Nephron progenitor cell (in vitro differentiated cells): ENCODE measurements at regions not wholly inside any gene's neighbourhood (a gene's known extent, or its start where the extent isn't known, plus 50 kb on each side); places are given as distances from the start of the nearest gene placed in this dataset.

Source experiments
- DNase-seq: peaks from one replicate; pipeline ENCODE4 v3.0.0; 2021
- H3K27ac Mint-ChIP-seq: 2 replicates; pipeline ENCODE4 v1.8.0; 2021; ENCODE audit warnings: mild to moderate bottlenecking, moderate library complexity, mixed read lengths
- H3K27me3 Mint-ChIP-seq: 2 replicates; pipeline ENCODE4 v1.8.0; 2021; ENCODE audit warnings: mild to moderate bottlenecking, low read depth, mixed read lengths; ENCODE audit not compliant: poor library complexity
- H3K36me3 Mint-ChIP-seq: 2 replicates; pipeline ENCODE4 v1.8.0; 2021; ENCODE audit warnings: low read depth, mixed read lengths
- H3K4me1 Mint-ChIP-seq: 2 replicates; pipeline ENCODE4 v1.8.0; 2021; ENCODE audit warnings: mixed read lengths
- H3K4me3 Mint-ChIP-seq: 2 replicates; pipeline ENCODE4 v1.8.0; 2021; ENCODE audit warnings: mild to moderate bottlenecking, moderate library complexity, mixed read lengths
- H3K9me3 Mint-ChIP-seq: 2 replicates; pipeline ENCODE4 v1.8.0; 2021; ENCODE audit warnings: mild to moderate bottlenecking, moderate library complexity, mixed read lengths
- TF ChIP-seq, protein P1 (sequence below): fragments of 200-600 bp; sonication (generic); IDR thresholded peaks from 2 replicates; pipeline ENCODE4 v1.5.0; 2021; ENCODE audit warnings: antibody characterized with exemption

- Mint-ChIP-seq H3K27ac (no peak overlapping the region), H3K4me1 (peaks cover 26% of the 10 kb centered on the region), H3K27me3 (peaks cover 2% of the 10 kb centered on the region), H3K4me3 (no peak overlapping the region), H3K9me3 (no peaks in the 10 kb centered on the region), H3K36me3 (no peaks in the 10 kb centered on the region)
- DNase-seq: no peak
- TF ChIP-seq, protein P1, sequence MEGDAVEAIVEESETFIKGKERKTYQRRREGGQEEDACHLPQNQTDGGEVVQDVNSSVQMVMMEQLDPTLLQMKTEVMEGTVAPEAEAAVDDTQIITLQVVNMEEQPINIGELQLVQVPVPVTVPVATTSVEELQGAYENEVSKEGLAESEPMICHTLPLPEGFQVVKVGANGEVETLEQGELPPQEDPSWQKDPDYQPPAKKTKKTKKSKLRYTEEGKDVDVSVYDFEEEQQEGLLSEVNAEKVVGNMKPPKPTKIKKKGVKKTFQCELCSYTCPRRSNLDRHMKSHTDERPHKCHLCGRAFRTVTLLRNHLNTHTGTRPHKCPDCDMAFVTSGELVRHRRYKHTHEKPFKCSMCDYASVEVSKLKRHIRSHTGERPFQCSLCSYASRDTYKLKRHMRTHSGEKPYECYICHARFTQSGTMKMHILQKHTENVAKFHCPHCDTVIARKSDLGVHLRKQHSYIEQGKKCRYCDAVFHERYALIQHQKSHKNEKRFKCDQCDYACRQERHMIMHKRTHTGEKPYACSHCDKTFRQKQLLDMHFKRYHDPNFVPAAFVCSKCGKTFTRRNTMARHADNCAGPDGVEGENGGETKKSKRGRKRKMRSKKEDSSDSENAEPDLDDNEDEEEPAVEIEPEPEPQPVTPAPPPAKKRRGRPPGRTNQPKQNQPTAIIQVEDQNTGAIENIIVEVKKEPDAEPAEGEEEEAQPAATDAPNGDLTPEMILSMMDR: no peak
These were observed 161.6 kb downstream of the QRSL1 start for GRCh38 chr6:106790935-106791334.

DNA sequence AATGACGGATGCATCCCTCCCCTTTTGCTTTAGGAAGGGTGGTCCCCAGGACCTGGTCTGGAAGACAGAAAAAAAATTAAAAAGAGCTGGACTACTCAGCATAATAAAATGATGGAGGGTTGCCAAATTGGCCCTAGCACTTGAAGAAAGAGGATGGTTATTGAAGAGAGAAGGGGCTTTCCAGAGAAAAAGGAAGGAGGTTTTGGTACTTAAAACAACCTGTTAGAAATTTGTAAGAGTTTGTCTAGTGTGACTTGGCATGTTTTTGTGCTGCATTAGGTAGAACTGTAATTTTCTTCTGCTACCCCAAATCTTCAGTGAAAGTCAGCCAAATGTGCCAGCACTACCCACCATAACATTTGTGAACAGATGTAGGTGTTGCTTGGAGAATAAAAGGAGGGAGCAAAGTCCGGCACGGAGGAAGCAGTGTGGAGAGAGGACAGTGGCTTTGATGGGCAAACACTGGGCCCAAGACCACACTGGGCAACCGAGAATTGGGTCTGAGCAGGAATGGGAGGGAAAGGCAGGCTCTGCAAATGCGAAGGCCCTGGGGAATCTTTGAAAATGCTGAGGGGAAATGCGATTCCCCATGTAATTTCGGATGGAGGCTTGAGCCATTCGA is 160.9 kb downstream of the QRSL1 start:
- TF ChIP-seq, protein P1: no peak
- DNase-seq: no peak
- no peaks in the 10 kb centered on the region for H3K9me3 Mint-ChIP-seq
- peak overlapping the region; percentile 34 for H3K27ac Mint-ChIP-seq
- no peak overlapping the region for H3K4me3 Mint-ChIP-seq
- peaks cover 26% of the 10 kb centered on the region for H3K4me1 Mint-ChIP-seq
- peaks cover 2% of the 10 kb centered on the region for H3K27me3 Mint-ChIP-seq
- no peaks in the 10 kb centered on the region for H3K36me3 Mint-ChIP-seq

- DNase-seq: no peak
- H3K27me3 Mint-ChIP-seq: peaks cover 2% of the 10 kb centered on the region
- TF ChIP-seq, protein P1: no peak
- no peak overlapping the region for H3K27ac Mint-ChIP-seq
- no peaks in the 10 kb centered on the region for H3K36me3 Mint-ChIP-seq
- no peaks in the 10 kb centered on the region for H3K9me3 Mint-ChIP-seq
- H3K4me1 Mint-ChIP-seq: peaks cover 26% of the 10 kb centered on the region
- H3K4me3 Mint-ChIP-seq: no peak overlapping the region
These were observed 160.2 kb downstream of the QRSL1 start for GRCh38 chr6:106789428-106790148.

DNA sequence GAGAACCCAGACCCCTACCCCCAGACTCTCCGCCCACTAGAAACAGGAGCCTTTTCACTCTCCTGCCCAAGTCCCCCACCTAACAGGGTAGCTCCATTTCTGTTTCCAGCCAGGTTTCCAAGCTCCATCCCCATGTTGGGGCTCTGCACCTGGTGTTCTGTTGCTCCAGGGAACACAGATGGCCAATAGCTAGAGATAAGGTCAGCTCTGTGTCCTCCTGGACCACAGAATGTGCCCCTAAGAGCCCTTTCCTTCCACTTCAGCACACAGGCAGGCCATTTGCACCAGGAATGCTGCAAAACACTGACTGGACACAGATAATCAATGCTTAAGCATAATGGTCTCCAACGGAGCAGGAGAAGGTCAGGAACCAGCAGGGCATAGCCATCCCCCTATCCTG is 159.4 kb downstream of the QRSL1 start:
- TF ChIP-seq, protein P1: no peak
- Mint-ChIP-seq H3K9me3 (no peaks in the 10 kb centered on the region), H3K4me3 (no peak overlapping the region), H3K36me3 (no peaks in the 10 kb centered on the region), H3K4me1 (peaks cover 26% of the 10 kb centered on the region), H3K27ac (peak overlapping the region; percentile 13), H3K27me3 (peaks cover under 1% of the 10 kb centered on the region)
- DNase-seq: no peak

GRCh38 chr6:106787327-106788196 is 158.2 kb downstream of the QRSL1 start:
- no peak for DNase-seq
- Mint-ChIP-seq H3K36me3 (no peaks in the 10 kb centered on the region), H3K27ac (no peak overlapping the region), H3K4me3 (no peak overlapping the region), H3K27me3 (no peaks in the 10 kb centered on the region), H3K9me3 (peaks cover under 1% of the 10 kb centered on the region), H3K4me1 (peaks cover 26% of the 10 kb centered on the region)
- TF ChIP-seq, protein P1: no peak
